Sigmoid colon (tissue), 6 donors: ENCODE measurements at regions not wholly inside any gene's neighbourhood (a gene's known extent, or its start where the extent isn't known, plus 50 kb on each side); places are given as distances from the start of the nearest gene placed in this dataset.
"Not testable (repeated sequence)": the region's sequence is repeated elsewhere in the genome, so short reads cannot be mapped to it uniquely, and the experiment has no call there.

Experiments used
- DNase-seq: peaks from one replicate; pipeline ENCODE4 v3.0.0-alpha.2; 2019
- H3K27ac ChIP-seq, 4 donors: fragments of 200-600 bp; sonication (generic); one replicate each; pipeline ENCODE4 v1.5.1; 2016 to 2019; ENCODE audit warnings: mild to moderate bottlenecking in 1 of 4
- H3K27me3 ChIP-seq, 3 donors: fragments of 200-600 bp; sonication (generic); one replicate each; pipeline ENCODE4 v1.5.1; 2019; ENCODE audit warnings: mild to moderate bottlenecking in 1 of 3
- H3K36me3 ChIP-seq, 4 donors: fragments of 200-600 bp; sonication (generic); one replicate each; pipeline ENCODE4 v1.5.1; 2016 to 2019
- H3K4me1 ChIP-seq, 4 donors: fragments of 200-600 bp; sonication (generic); one replicate each; pipeline ENCODE4 v1.5.1; 2017 to 2019
- H3K4me3 ChIP-seq, 4 donors: fragments of 200-600 bp; sonication (generic); one replicate each; pipeline ENCODE4 v1.5.1; 2017 to 2019; ENCODE audit warnings: mild to moderate bottlenecking in 2 of 4, moderate library complexity in 1 of 4
- H3K9me3 ChIP-seq, 4 donors: fragments of 200-600 bp in 3 of 4; sonication (generic) in 3 of 4; one replicate each; pipeline versions ENCODE4 v1.5.1 to v1.6.1; 2013 to 2019
- EP300 ChIP-seq, 4 donors: sonication (generic); formaldehyde crosslinking; IDR thresholded peaks; one replicate each; pipeline ENCODE4 v1.6.1; 2017; ENCODE audit warnings: antibody characterized with exemption in 4 of 4
- POLR2A ChIP-seq, 2 donors: fragments of 450-650 bp; IDR thresholded peaks; one replicate each; pipeline ENCODE4 v1.6.1; 2016; ENCODE audit warnings: antibody characterized with exemption in 2 of 2, mild to moderate bottlenecking in 2 of 2, moderate library complexity in 2 of 2
- POLR2AphosphoS5 ChIP-seq, 4 donors: sonication (generic); formaldehyde crosslinking; IDR thresholded peaks; one replicate each; pipeline ENCODE4 v1.6.1; 2017; ENCODE audit warnings: antibody characterized with exemption in 4 of 4
- WGBS, 2 donors: extraction: QIAGEN DNeasy Blood & Tissue Kit; methylation state at CpG; one replicate each; pipeline ENCODE4 v1.1.7; 2013; 5-methylcytosine and 5-hydroxymethylcytosine counted together
- intact Hi-C: fragments of 100-400 bp; cut with DNase I; formaldehyde crosslinking; loops from one replicate; pipeline ENCODE4 v1.15.1; 2023
- TF ChIP-seq, protein P1 (sequence below), 4 experiments: fragments of 450-650 bp in 3 of 4; fragments of 200-600 bp in 1 of 4; IDR thresholded peaks; one replicate each; pipeline ENCODE4 v1.5.1; 2016 to 2019; ENCODE audit warnings: antibody characterized with exemption in 4 of 4, mild to moderate bottlenecking in 3 of 4, moderate library complexity in 2 of 4
- donor health status: healthy with polysubstance abuse.
- donor health status: healthy.

DNA sequence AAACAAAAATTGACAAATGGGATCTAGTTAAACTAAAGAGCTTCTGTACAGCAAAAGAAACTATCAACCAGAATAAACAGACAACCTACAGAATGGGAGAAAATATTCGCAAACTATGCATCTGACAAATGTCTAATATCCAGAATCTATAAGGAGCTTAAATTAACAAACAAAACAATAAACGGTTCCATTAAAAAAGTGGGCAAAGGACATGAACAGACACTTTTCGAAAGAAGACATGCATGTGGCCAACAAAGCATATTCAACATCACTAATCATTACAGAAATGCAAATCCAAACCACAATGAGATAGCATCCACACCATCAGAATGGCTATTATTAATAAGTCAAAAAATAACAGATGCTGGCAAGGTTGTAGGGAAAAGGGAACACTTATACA lies 50.5 kb upstream of the MED13L start:
- H3K27me3 ChIP-seq, H3K9me3 ChIP-seq, H3K4me3 ChIP-seq, H3K36me3 ChIP-seq, intact Hi-C loops, H3K4me1 ChIP-seq, H3K27ac ChIP-seq, DNase-seq: not testable (repeated sequence)
- WGBS, 2 donors: 95 to 97% methylated on average over 3 of the region's 3 CpGs

DNA sequence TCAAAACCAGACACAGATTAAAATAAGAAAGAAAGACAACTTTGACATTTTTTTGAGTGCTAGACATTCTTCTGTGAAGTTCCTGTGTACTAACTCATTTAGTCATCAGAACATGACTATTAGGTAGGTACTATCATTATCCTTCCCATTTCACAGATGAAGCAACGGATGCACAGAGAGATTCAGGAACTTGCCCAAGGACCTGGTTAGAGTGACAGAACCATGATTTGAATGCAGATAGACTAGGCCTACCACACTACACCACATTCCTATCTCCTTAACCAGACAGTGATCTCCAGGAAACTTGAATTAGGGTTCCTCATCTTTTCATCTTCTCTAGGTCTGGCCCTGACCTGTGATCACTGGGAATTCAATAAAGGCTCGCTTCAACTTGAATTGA lies 54.4 kb upstream of the MED13L start:
- Histone ChIP-seq H3K9me3 (no peaks in the 10 kb centered on the region), H3K27ac (no peak overlapping the region), H3K27me3 (no peaks in the 10 kb centered on the region), H3K4me3 (no peak overlapping the region), H3K4me1 (no peaks in the 10 kb centered on the region), H3K36me3 (no peaks in the 10 kb centered on the region)
- WGBS, 2 donors: 95 to 98% methylated on average over 2 of the region's 2 CpGs
- TF ChIP-seq, protein P1, sequence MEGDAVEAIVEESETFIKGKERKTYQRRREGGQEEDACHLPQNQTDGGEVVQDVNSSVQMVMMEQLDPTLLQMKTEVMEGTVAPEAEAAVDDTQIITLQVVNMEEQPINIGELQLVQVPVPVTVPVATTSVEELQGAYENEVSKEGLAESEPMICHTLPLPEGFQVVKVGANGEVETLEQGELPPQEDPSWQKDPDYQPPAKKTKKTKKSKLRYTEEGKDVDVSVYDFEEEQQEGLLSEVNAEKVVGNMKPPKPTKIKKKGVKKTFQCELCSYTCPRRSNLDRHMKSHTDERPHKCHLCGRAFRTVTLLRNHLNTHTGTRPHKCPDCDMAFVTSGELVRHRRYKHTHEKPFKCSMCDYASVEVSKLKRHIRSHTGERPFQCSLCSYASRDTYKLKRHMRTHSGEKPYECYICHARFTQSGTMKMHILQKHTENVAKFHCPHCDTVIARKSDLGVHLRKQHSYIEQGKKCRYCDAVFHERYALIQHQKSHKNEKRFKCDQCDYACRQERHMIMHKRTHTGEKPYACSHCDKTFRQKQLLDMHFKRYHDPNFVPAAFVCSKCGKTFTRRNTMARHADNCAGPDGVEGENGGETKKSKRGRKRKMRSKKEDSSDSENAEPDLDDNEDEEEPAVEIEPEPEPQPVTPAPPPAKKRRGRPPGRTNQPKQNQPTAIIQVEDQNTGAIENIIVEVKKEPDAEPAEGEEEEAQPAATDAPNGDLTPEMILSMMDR (IDR thresholded peaks at IDR 0.05): no peak
- no peak for TF ChIP-seq POLR2A (IDR thresholded peaks at IDR 0.05)
- no peak for TF ChIP-seq POLR2AphosphoS5 (IDR thresholded peaks at IDR 0.05)
- no peak for TF ChIP-seq EP300 (IDR thresholded peaks at IDR 0.05)
- no peak for DNase-seq
- intact Hi-C loops: no loop called here

- H3K36me3 ChIP-seq: no peaks in the 10 kb centered on the region
- intact Hi-C loops: no loop called here
- WGBS, 2 donors: 89 to 94% methylated on average over 11 of the region's 11 CpGs
These were observed 55.4 kb upstream of the MED13L start for GRCh38 chr12:116332705-116333380.

DNA sequence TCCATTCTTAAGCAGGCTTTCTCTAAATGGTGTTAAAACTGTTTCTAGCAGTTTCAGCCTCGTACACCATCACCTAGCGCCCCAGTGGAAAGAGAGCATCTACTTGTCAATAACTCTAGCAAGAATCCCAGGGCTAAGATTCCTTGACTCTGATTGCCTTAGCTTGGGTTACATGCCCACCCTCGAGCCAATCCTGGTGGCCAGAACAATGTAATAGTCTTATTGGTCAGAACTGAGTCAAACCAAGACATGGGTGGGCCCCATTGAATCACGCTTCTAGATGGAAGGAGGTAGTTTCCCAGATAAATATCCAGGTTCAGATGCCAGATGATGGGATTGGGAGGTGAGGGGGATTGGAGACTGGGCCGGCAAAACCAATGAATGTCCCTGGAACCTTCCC lies 55.9 kb upstream of the MED13L start:
- H3K36me3 ChIP-seq: no peaks in the 10 kb centered on the region
- no peaks in the 10 kb centered on the region for H3K4me1 ChIP-seq
- WGBS, 2 donors: 88 to 94% methylated on average over 5 of the region's 5 CpGs
- no peak overlapping the region for H3K4me3 ChIP-seq
- intact Hi-C loops: no loop called here
- no peaks in the 10 kb centered on the region for H3K9me3 ChIP-seq
- H3K27me3 ChIP-seq: no peaks in the 10 kb centered on the region
- no peak for TF ChIP-seq POLR2AphosphoS5 (IDR thresholded peaks at IDR 0.05)
- TF ChIP-seq, protein P1 (IDR thresholded peaks at IDR 0.05): no peak
- no peak overlapping the region for H3K27ac ChIP-seq
- DNase-seq: no peak

More at GRCh38 chr12:116332705-116333380, 55.4 kb upstream of the MED13L start:
- Histone ChIP-seq H3K4me1 (no peaks in the 10 kb centered on the region), H3K9me3 (no peaks in the 10 kb centered on the region), H3K4me3 (no peak overlapping the region), H3K27me3 (no peaks in the 10 kb centered on the region), H3K27ac (no peak overlapping the region)
- TF ChIP-seq, protein P1 (IDR thresholded peaks at IDR 0.05): no peak
- TF ChIP-seq EP300 (IDR thresholded peaks at IDR 0.05): no peak
- no peak for TF ChIP-seq POLR2A (IDR thresholded peaks at IDR 0.05)
- no peak for TF ChIP-seq POLR2AphosphoS5 (IDR thresholded peaks at IDR 0.05)
- no peak for DNase-seq

- no peaks in the 10 kb centered on the region for H3K36me3 ChIP-seq
- no peak overlapping the region for H3K4me3 ChIP-seq
- H3K4me1 ChIP-seq: no peaks in the 10 kb centered on the region
- TF ChIP-seq POLR2AphosphoS5 (IDR thresholded peaks at IDR 0.05) (no peak), POLR2A (IDR thresholded peaks at IDR 0.05) (no peak), EP300 (IDR thresholded peaks at IDR 0.05) (no peak)
- TF ChIP-seq, protein P1 (IDR thresholded peaks at IDR 0.05): no peak
- H3K27ac ChIP-seq: no peak overlapping the region
- WGBS, 2 donors: 68 to 80% methylated on average over 11 of the region's 11 CpGs
- no peak for DNase-seq
- no peaks in the 10 kb centered on the region for H3K27me3 ChIP-seq
- H3K9me3 ChIP-seq: no peaks in the 10 kb centered on the region
- intact Hi-C loops: no loop called here
These were observed 59.1 kb upstream of the MED13L start for GRCh38 chr12:116336542-116337065.
